ENCODE measurements at regions not wholly inside any gene's neighbourhood (a gene's known extent, or its start where the extent isn't known, plus 50 kb on each side); places are given as distances from the start of the nearest gene placed in this dataset.

DNA sequence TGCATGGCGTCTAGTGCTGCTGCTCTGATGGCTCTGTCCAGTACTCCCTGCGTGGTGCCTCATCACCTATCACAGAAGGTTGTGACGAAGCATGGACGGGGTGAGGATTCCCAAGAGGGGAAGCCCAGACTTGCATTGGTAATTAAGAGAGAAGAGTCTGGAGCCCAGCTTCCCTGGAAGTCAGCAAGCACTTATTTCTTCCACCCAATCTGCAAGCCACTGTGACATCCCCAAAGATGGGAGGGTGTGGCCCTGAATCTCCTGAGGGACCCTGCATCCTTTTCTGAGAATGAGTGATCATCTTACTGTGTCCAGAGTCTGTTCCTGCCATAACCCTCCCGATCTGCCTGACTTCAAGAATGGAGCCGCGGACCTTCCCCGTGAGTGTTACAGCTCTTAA, 166.7 kb downstream of the PTPN20 start:
- Mint-ChIP-seq H3K27me3 (peaks cover 32% of the 10 kb centered on the region), H3K36me3 (ENCODE audit: insufficient read depth) (no peaks in the 10 kb centered on the region), H3K4me1 (ENCODE audit: low read depth) (no peaks in the 10 kb centered on the region), H3K9me3 (ENCODE audit: low read depth) (peaks cover 4% of the 10 kb centered on the region), H3K4me3 (ENCODE audit: low read depth) (no peak overlapping the region), H3K27ac (no peak overlapping the region)
- TF ChIP-seq, protein P1, sequence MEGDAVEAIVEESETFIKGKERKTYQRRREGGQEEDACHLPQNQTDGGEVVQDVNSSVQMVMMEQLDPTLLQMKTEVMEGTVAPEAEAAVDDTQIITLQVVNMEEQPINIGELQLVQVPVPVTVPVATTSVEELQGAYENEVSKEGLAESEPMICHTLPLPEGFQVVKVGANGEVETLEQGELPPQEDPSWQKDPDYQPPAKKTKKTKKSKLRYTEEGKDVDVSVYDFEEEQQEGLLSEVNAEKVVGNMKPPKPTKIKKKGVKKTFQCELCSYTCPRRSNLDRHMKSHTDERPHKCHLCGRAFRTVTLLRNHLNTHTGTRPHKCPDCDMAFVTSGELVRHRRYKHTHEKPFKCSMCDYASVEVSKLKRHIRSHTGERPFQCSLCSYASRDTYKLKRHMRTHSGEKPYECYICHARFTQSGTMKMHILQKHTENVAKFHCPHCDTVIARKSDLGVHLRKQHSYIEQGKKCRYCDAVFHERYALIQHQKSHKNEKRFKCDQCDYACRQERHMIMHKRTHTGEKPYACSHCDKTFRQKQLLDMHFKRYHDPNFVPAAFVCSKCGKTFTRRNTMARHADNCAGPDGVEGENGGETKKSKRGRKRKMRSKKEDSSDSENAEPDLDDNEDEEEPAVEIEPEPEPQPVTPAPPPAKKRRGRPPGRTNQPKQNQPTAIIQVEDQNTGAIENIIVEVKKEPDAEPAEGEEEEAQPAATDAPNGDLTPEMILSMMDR (IDR thresholded peaks at IDR 0.05; ENCODE audit: unreplicated experiment) = no peak
- DNase-seq (ENCODE audit: low spot score, unreplicated experiment) = no peak

DNA sequence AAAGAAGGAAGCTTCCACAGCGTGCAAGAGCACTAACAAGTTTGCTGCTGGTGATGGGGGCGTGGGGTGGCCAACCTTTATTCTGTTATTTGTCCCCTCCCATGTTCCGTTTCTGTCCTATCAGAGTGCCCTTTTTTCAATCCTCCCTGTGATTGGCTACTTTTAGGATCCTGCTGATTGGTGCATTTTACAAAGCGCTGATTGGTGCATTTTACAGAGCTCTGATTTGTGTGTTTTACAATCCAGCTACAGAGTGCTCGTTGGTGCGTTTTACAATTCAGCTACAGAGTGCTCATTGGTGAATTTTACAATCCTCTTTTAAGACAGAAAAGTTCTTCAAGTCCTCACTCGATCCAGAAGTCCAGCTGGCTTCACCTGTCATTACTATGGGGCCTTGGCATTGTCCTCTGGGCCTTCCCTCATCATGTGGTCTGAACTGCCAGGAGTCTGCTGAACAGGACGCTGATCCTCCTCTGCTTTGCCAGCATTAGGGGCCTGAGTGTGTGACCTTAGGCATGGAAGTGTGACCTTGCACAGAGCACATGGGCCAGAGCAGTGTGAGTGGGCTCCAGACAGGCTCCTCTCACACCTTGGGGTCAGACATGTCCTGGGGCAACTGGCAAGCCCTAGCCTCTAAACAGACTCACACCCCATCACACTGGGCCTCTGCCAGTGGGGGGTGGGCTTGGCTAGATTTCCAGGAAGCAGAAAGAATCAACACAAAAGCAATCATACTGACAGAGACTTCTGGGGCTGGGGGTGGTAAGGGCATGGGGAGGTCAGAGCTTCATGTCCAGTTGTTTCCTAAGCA, 167.4 kb downstream of the PTPN20 start:
- TF ChIP-seq, protein P1 (IDR thresholded peaks at IDR 0.05; ENCODE audit: unreplicated experiment) = no peak
- DNase-seq (ENCODE audit: low spot score, unreplicated experiment) = no peak
- H3K27me3 Mint-ChIP-seq = peaks cover 31% of the 10 kb centered on the region
- no peak overlapping the region for H3K27ac Mint-ChIP-seq
- no peak overlapping the region for H3K4me3 Mint-ChIP-seq (ENCODE audit: low read depth)
- H3K9me3 Mint-ChIP-seq (ENCODE audit: low read depth) = peaks cover 4% of the 10 kb centered on the region
- H3K4me1 Mint-ChIP-seq (ENCODE audit: low read depth) = no peaks in the 10 kb centered on the region
- no peaks in the 10 kb centered on the region for H3K36me3 Mint-ChIP-seq (ENCODE audit: insufficient read depth)

DNA sequence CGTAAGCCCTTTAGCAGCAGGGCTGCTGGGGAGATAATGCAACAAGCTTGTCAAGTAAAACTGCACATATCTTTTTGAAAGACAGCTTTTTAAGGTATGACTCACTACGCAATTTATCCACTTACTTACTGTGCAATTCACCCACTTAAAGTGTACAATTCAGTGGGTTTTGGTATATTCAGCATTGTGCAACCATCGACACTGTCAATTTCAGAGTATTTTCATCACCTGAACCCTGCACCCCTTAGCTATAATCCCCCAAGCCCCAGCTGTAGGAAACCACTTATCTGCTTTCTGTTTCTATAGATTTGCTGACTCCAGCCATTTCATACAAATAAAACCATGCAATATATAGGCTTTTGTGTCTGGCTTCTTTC, 168.0 kb downstream of the PTPN20 start:
- H3K4me1 Mint-ChIP-seq (ENCODE audit: low read depth) = no peaks in the 10 kb centered on the region
- H3K36me3 Mint-ChIP-seq (ENCODE audit: insufficient read depth) = no peaks in the 10 kb centered on the region
- H3K4me3 Mint-ChIP-seq (ENCODE audit: low read depth) = no peak overlapping the region
- peaks cover 4% of the 10 kb centered on the region for H3K9me3 Mint-ChIP-seq (ENCODE audit: low read depth)
- no peak overlapping the region for H3K27ac Mint-ChIP-seq
- no peak for DNase-seq (ENCODE audit: low spot score, unreplicated experiment)
- peaks cover 28% of the 10 kb centered on the region for H3K27me3 Mint-ChIP-seq
- TF ChIP-seq, protein P1 (IDR thresholded peaks at IDR 0.05; ENCODE audit: unreplicated experiment) = no peak

DNA sequence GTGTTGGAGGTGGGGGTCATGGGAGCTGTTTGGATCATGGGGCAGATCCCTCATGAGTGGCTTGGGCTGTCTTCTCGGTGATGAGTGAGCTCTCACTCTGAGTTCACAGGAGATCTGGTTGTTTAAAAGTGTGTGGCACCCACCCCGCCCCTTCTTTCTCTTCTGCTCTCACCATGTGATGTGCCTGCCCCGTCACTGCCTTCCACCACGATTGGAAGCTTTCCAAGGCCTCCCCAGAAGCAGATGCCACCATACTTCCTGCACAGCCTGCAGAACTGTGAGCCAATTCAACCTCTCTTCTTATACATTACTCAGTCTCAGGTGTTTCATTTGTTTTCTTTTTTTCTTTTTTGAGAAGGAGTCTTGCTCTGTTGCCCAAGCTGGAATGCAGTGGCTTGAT, 170.0 kb downstream of the PTPN20 start:
- peaks cover 4% of the 10 kb centered on the region for H3K9me3 Mint-ChIP-seq (ENCODE audit: low read depth)
- no peak for DNase-seq (ENCODE audit: low spot score, unreplicated experiment)
- H3K27ac Mint-ChIP-seq = no peak overlapping the region
- peaks cover 20% of the 10 kb centered on the region for H3K27me3 Mint-ChIP-seq
- TF ChIP-seq, protein P1 (IDR thresholded peaks at IDR 0.05; ENCODE audit: unreplicated experiment) = no peak
- no peaks in the 10 kb centered on the region for H3K4me1 Mint-ChIP-seq (ENCODE audit: low read depth)
- no peak overlapping the region for H3K4me3 Mint-ChIP-seq (ENCODE audit: low read depth)
- H3K36me3 Mint-ChIP-seq (ENCODE audit: insufficient read depth) = no peaks in the 10 kb centered on the region

DNA sequence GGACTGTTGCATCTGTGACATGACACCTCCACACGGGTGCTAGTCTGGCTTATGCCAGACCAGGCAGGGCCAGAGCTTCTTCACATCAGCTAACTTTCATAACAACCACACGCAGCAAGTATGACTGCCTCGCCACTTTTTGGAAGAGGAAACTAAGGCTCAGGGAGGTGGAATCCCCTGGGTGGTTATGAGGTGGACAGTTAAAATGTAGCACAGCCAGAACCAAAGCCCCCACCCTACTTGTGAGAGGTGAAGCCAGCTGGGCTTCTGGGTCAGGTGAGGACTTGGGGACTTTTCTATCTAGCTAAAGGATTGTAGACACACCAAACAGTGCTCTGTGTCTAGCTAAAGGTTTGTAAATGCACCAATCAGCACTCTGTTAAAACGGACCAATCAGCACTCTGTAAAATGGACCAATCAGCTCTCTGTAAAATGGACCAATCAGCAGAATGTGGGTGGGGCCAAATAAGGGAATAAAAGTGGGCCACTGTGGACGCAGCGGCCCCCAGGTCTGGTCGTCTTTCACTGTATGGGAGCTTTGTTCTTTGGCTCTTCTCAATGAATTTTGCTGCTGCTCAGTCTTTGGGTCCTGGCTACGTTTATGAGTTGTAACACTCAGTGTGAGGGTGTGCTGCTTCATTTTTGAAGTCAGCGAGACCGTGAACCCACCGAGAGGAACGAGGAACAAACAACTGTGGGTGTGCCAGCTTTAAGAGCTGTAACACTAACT, 171.0 kb downstream of the PTPN20 start:
- no peak for DNase-seq (ENCODE audit: low spot score, unreplicated experiment)
- Mint-ChIP-seq H3K4me3 (ENCODE audit: low read depth) (no peak overlapping the region), H3K9me3 (ENCODE audit: low read depth) (peaks cover 4% of the 10 kb centered on the region), H3K36me3 (ENCODE audit: insufficient read depth) (no peaks in the 10 kb centered on the region), H3K4me1 (ENCODE audit: low read depth) (no peaks in the 10 kb centered on the region), H3K27ac (no peak overlapping the region), H3K27me3 (peaks cover 15% of the 10 kb centered on the region)
- TF ChIP-seq, protein P1 (IDR thresholded peaks at IDR 0.05; ENCODE audit: unreplicated experiment) = no peak

Data from progenitor cell of endocrine pancreas (in vitro differentiated cells).